Trophoblast cell (in vitro differentiated cells and primary cell): ENCODE measurements at regions not wholly inside any gene's neighbourhood (a gene's known extent, or its start where the extent isn't known, plus 50 kb on each side); places are given as distances from the start of the nearest gene placed in this dataset.

Source experiments
- DNase-seq, 2 donors: peaks; one replicate each; pipeline ENCODE4 v3.0.0-alpha.2; 2016
- H2AFZ ChIP-seq: 2 replicates; pipeline ENCODE4 v1.6.1; 2013; ENCODE audit warnings: low read length, moderate library complexity, mild to moderate bottlenecking; ENCODE audit not compliant: insufficient read depth, poor library complexity
- H2AK5ac ChIP-seq: 2 replicates; pipeline ENCODE4 v1.6.1; 2013; ENCODE audit warnings: mild to moderate bottlenecking, low read length
- H2BK120ac ChIP-seq: 2 replicates; pipeline ENCODE4 v1.6.1; 2013; ENCODE audit warnings: low read length, mild to moderate bottlenecking, moderate library complexity; ENCODE audit not compliant: insufficient read depth, poor library complexity
- H2BK12ac ChIP-seq: 2 replicates; pipeline ENCODE4 v1.6.1; 2013; ENCODE audit warnings: mild to moderate bottlenecking, low read length, moderate library complexity
- H2BK5ac ChIP-seq: 2 replicates; pipeline ENCODE4 v1.6.1; 2013; ENCODE audit warnings: low read length, low read depth, moderate library complexity, mild to moderate bottlenecking; ENCODE audit not compliant: poor library complexity
- H3K14ac ChIP-seq: 2 replicates; pipeline ENCODE4 v1.6.1; 2013; ENCODE audit warnings: mild to moderate bottlenecking, low read length
- H3K18ac ChIP-seq: 2 replicates; pipeline ENCODE4 v1.6.1; 2013; ENCODE audit warnings: mild to moderate bottlenecking, low read length
- H3K23ac ChIP-seq: 2 replicates; pipeline ENCODE4 v1.6.1; 2013; ENCODE audit warnings: low read length
- H3K27ac ChIP-seq: 2 replicates; pipeline ENCODE4 v1.5.1; 2013; ENCODE audit warnings: low read depth, mild to moderate bottlenecking, inconsistent platforms, low read length, moderate library complexity
- H3K27me3 ChIP-seq: 2 replicates; pipeline ENCODE4 v1.6.1; 2013; ENCODE audit warnings: inconsistent platforms, mild to moderate bottlenecking, low read length, moderate library complexity; ENCODE audit not compliant: insufficient read depth
- H3K36me3 ChIP-seq, 2 experiments: 1 replicate in 1 of 2; 2 replicates in 1 of 2; pipeline ENCODE4 v1.6.1; 2013; ENCODE audit warnings: low read length in 2 of 2, mild to moderate bottlenecking in 2 of 2, moderate library complexity in 1 of 2; ENCODE audit not compliant: insufficient read depth in 2 of 2, control insufficient read depth in 1 of 2
- H3K4ac ChIP-seq: 2 replicates; pipeline ENCODE4 v1.6.1; 2013; ENCODE audit warnings: low read depth, mild to moderate bottlenecking, low read length, moderate library complexity
- H3K4me1 ChIP-seq, 2 experiments: 1 replicate in 1 of 2; 2 replicates in 1 of 2; pipeline ENCODE4 v1.6.1; 2013; ENCODE audit warnings: low read length in 2 of 2, mild to moderate bottlenecking in 2 of 2, moderate library complexity in 1 of 2; ENCODE audit not compliant: insufficient read depth in 2 of 2, control insufficient read depth in 1 of 2
- H3K4me2 ChIP-seq: 2 replicates; pipeline ENCODE4 v1.6.1; 2013; ENCODE audit warnings: inconsistent platforms, mild to moderate bottlenecking, low read length, moderate library complexity
- H3K4me3 ChIP-seq: 2 replicates; pipeline ENCODE4 v1.5.1; 2013; ENCODE audit warnings: mild to moderate bottlenecking, low read depth, low read length, inconsistent platforms
- H3K79me1 ChIP-seq: one replicate; pipeline ENCODE4 v1.6.1; 2013; ENCODE audit warnings: low read length
- H3K79me2 ChIP-seq: 2 replicates; pipeline ENCODE4 v1.6.1; 2013; ENCODE audit warnings: low read length, mild to moderate bottlenecking; ENCODE audit not compliant: control insufficient read depth, insufficient read depth, poor library complexity
- H3K9ac ChIP-seq: 2 replicates; pipeline ENCODE4 v1.6.1; 2013; ENCODE audit warnings: mild to moderate bottlenecking, low read length
- H3K9me3 ChIP-seq: 2 replicates; pipeline ENCODE4 v1.6.1; 2013; ENCODE audit warnings: low read depth, mild to moderate bottlenecking, control low read depth, inconsistent platforms, low read length; ENCODE audit not compliant: insufficient read depth
- H4K12ac ChIP-seq: 2 replicates; pipeline ENCODE4 v1.6.1; 2013; ENCODE audit warnings: low read depth, mild to moderate bottlenecking, low read length, moderate library complexity
- H4K8ac ChIP-seq: 2 replicates; pipeline ENCODE4 v1.6.1; 2013; ENCODE audit warnings: low read depth, mild to moderate bottlenecking, low read length, moderate library complexity
- H4K91ac ChIP-seq: one replicate; pipeline ENCODE4 v1.6.1; 2013; ENCODE audit warnings: low read depth, mild to moderate bottlenecking, low read length, moderate library complexity
- WGBS: extraction: QIAGEN DNeasy Blood & Tissue Kit; methylation state at CpG from one replicate; pipeline ENCODE4 v1.1.7; 2013; ENCODE audit warnings: missing lambda C conversion rate; ENCODE audit not compliant: insufficient read length, insufficient coverage; ENCODE audit errors: extremely low coverage; 5-methylcytosine and 5-hydroxymethylcytosine counted together

- H3K4me1 ChIP-seq = no peaks in the 10 kb centered on the region
- H3K23ac ChIP-seq = no peak overlapping the region
- no peak overlapping the region for H2BK12ac ChIP-seq
- no peak overlapping the region for H4K91ac ChIP-seq
- no peak overlapping the region for H3K14ac ChIP-seq
- no peak overlapping the region for H3K4ac ChIP-seq
- WGBS = no CpG with 5 or more reads among the region's 2 CpGs
- H3K27ac ChIP-seq = no peak overlapping the region
- H3K4me3 ChIP-seq = no peak overlapping the region
- no peak overlapping the region for H4K8ac ChIP-seq
- no peaks in the 10 kb centered on the region for H3K79me2 ChIP-seq
- H3K9me3 ChIP-seq = no peaks in the 10 kb centered on the region
- H4K12ac ChIP-seq = no peak overlapping the region
- no peak overlapping the region for H2BK5ac ChIP-seq
- no peaks in the 10 kb centered on the region for H3K79me1 ChIP-seq
- H2BK120ac ChIP-seq = no peak overlapping the region
- H2AK5ac ChIP-seq = no peak overlapping the region
- H3K27me3 ChIP-seq = no peaks in the 10 kb centered on the region
- no peak overlapping the region for H2AFZ ChIP-seq
- H3K18ac ChIP-seq = no peak overlapping the region
- H3K36me3 ChIP-seq = no peaks in the 10 kb centered on the region
- no peak for DNase-seq
- H3K9ac ChIP-seq = no peak overlapping the region
- no peak overlapping the region for H3K4me2 ChIP-seq
Observed at GRCh38 chr5:74450095-74450494, 190.4 kb downstream of the ENC1 start.

- no peaks in the 10 kb centered on the region for H3K9me3 ChIP-seq
- H4K8ac ChIP-seq = no peak overlapping the region
- H3K23ac ChIP-seq = no peak overlapping the region
- no peak overlapping the region for H4K91ac ChIP-seq
- H2BK120ac ChIP-seq = no peak overlapping the region
- no peak overlapping the region for H3K4me2 ChIP-seq
- H3K4me3 ChIP-seq = no peak overlapping the region
- no peak overlapping the region for H2BK5ac ChIP-seq
- H2AFZ ChIP-seq = no peak overlapping the region
- no peak overlapping the region for H3K18ac ChIP-seq
- no peak overlapping the region for H3K9ac ChIP-seq
- no CpG with 5 or more reads among the region's 12 CpGs for WGBS
- H2BK12ac ChIP-seq = no peak overlapping the region
- no peaks in the 10 kb centered on the region for H3K27me3 ChIP-seq
- H3K36me3 ChIP-seq = no peaks in the 10 kb centered on the region
- H3K79me1 ChIP-seq = no peaks in the 10 kb centered on the region
- no peak overlapping the region for H3K27ac ChIP-seq
- H3K14ac ChIP-seq = no peak overlapping the region
- peaks cover 0 to 5% of the 10 kb centered on the region in 2 experiments for H3K4me1 ChIP-seq
- no peak for DNase-seq
- H3K4ac ChIP-seq = no peak overlapping the region
- no peaks in the 10 kb centered on the region for H3K79me2 ChIP-seq
- no peak overlapping the region for H2AK5ac ChIP-seq
- no peak overlapping the region for H4K12ac ChIP-seq
Observed at GRCh38 chr5:74446725-74447241, 193.7 kb downstream of the ENC1 start.

GRCh38 chr5:74442466-74442865 is 198.1 kb downstream of the ENC1 start:
- no peak overlapping the region for H4K91ac ChIP-seq
- H3K18ac ChIP-seq = no peak overlapping the region
- H3K27me3 ChIP-seq = no peaks in the 10 kb centered on the region
- H3K23ac ChIP-seq = no peak overlapping the region
- DNase-seq = peak; percentile 88 to 96
- no peak overlapping the region for H2BK12ac ChIP-seq
- no peak overlapping the region for H3K4me2 ChIP-seq
- no peaks in the 10 kb centered on the region for H3K79me2 ChIP-seq
- no peak overlapping the region for H2BK120ac ChIP-seq
- no CpG with 5 or more reads among the region's 3 CpGs for WGBS
- H3K4me1 ChIP-seq = peaks cover 0 to 5% of the 10 kb centered on the region in 2 experiments
- H2AFZ ChIP-seq = no peak overlapping the region
- no peaks in the 10 kb centered on the region for H3K9me3 ChIP-seq
- H3K14ac ChIP-seq = no peak overlapping the region
- no peaks in the 10 kb centered on the region for H3K36me3 ChIP-seq
- H3K4me3 ChIP-seq = no peak overlapping the region
- H2BK5ac ChIP-seq = no peak overlapping the region
- no peak overlapping the region for H2AK5ac ChIP-seq
- no peak overlapping the region for H4K8ac ChIP-seq
- H3K9ac ChIP-seq = no peak overlapping the region
- no peak overlapping the region for H4K12ac ChIP-seq
- H3K4ac ChIP-seq = no peak overlapping the region
- no peak overlapping the region for H3K27ac ChIP-seq
- peaks cover 5% of the 10 kb centered on the region for H3K79me1 ChIP-seq

GRCh38 chr5:74441616-74442015 is 198.9 kb downstream of the ENC1 start:
- Histone ChIP-seq H3K27ac (no peak overlapping the region), H3K23ac (no peak overlapping the region), H3K4me1 (peaks cover 0 to 5% of the 10 kb centered on the region in 2 experiments)

More at GRCh38 chr5:74441616-74442015, 198.9 kb downstream of the ENC1 start:
- Histone ChIP-seq H4K91ac (no peak overlapping the region), H3K27me3 (no peaks in the 10 kb centered on the region), H3K18ac (no peak overlapping the region), H4K8ac (no peak overlapping the region), H2BK5ac (no peak overlapping the region), H3K36me3 (no peaks in the 10 kb centered on the region), H3K4me2 (no peak overlapping the region), H3K9me3 (no peaks in the 10 kb centered on the region), H2BK120ac (peak overlapping the region; percentile 67), H3K14ac (no peak overlapping the region), H2AK5ac (peak overlapping the region; percentile 94), H4K12ac (no peak overlapping the region), H3K9ac (no peak overlapping the region), H2BK12ac (peak overlapping the region; percentile 91), H3K79me1 (peaks cover 5% of the 10 kb centered on the region), H3K4ac (no peak overlapping the region), H3K79me2 (no peaks in the 10 kb centered on the region), H3K4me3 (no peak overlapping the region), H2AFZ (no peak overlapping the region)
- no CpG with 5 or more reads among the region's 5 CpGs for WGBS
- DNase-seq = no peak
